ENCODE measurements at regions not wholly inside any gene's neighbourhood (a gene's known extent, or its start where the extent isn't known, plus 50 kb on each side); places are given as distances from the start of the nearest gene placed in this dataset.
A peak's percentile ranks its signal among the peaks of the same experiment; 100 is the strongest.

DNA sequence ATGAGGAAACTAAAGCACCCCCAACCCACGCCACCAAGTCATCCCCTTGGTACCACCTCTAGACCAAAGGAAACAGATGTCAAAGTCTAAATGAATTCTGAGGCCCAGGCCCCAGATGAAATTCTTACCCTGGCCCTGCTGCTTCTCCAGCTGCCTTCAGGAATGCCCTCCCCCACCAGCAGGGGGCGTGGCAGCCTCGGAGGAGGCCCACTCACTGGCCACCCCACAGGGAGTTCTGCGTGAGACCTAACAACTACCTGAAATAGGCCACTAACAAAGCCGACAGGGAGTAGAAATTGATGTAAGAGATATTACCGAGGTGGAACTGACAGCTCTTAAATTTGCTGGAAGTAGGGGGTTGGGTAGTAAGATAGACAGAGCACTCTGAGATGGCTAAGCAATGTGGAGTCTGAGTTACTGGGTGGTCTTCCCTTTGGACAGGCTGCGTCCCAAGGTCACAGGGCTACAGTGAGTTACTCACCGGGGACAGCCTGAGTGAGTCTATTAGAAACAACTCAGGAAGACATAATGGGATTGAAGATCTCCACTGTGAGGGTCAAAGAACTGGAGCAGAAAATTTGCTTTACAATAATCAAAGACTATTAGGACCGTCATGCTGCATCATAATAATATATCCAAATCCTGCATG lies 240.7 kb downstream of the SHOX2 start (continued):
- TF ChIP-seq, protein P1, sequence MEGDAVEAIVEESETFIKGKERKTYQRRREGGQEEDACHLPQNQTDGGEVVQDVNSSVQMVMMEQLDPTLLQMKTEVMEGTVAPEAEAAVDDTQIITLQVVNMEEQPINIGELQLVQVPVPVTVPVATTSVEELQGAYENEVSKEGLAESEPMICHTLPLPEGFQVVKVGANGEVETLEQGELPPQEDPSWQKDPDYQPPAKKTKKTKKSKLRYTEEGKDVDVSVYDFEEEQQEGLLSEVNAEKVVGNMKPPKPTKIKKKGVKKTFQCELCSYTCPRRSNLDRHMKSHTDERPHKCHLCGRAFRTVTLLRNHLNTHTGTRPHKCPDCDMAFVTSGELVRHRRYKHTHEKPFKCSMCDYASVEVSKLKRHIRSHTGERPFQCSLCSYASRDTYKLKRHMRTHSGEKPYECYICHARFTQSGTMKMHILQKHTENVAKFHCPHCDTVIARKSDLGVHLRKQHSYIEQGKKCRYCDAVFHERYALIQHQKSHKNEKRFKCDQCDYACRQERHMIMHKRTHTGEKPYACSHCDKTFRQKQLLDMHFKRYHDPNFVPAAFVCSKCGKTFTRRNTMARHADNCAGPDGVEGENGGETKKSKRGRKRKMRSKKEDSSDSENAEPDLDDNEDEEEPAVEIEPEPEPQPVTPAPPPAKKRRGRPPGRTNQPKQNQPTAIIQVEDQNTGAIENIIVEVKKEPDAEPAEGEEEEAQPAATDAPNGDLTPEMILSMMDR (IDR thresholded peaks at IDR 0.05 in 2 of 3, conservative IDR thresholded peaks at IDR 0.05 in 1 of 3; ENCODE audit: insufficient read depth in 2 of 3, low read depth in 1 of 3, low read length in 3 of 3) = peak; percentile 80 to 94 (median 89)
- no peak for TF ChIP-seq ZBTB17 (CRISPR knock-in tag; IDR thresholded peaks at IDR 0.05)
- 0 out of 2 replicates have a peak, but pooled peaks have one; percentile 27 for TF ChIP-seq XRCC5 (IDR thresholded peaks at IDR 0.05; ENCODE audit: low read depth, low read length)
- TF ChIP-seq, protein P2, sequence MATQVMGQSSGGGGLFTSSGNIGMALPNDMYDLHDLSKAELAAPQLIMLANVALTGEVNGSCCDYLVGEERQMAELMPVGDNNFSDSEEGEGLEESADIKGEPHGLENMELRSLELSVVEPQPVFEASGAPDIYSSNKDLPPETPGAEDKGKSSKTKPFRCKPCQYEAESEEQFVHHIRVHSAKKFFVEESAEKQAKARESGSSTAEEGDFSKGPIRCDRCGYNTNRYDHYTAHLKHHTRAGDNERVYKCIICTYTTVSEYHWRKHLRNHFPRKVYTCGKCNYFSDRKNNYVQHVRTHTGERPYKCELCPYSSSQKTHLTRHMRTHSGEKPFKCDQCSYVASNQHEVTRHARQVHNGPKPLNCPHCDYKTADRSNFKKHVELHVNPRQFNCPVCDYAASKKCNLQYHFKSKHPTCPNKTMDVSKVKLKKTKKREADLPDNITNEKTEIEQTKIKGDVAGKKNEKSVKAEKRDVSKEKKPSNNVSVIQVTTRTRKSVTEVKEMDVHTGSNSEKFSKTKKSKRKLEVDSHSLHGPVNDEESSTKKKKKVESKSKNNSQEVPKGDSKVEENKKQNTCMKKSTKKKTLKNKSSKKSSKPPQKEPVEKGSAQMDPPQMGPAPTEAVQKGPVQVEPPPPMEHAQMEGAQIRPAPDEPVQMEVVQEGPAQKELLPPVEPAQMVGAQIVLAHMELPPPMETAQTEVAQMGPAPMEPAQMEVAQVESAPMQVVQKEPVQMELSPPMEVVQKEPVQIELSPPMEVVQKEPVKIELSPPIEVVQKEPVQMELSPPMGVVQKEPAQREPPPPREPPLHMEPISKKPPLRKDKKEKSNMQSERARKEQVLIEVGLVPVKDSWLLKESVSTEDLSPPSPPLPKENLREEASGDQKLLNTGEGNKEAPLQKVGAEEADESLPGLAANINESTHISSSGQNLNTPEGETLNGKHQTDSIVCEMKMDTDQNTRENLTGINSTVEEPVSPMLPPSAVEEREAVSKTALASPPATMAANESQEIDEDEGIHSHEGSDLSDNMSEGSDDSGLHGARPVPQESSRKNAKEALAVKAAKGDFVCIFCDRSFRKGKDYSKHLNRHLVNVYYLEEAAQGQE (IDR thresholded peaks at IDR 0.05; ENCODE audit: borderline replicate concordance) = peak; percentile 84
- TF ChIP-seq, protein P2 (CRISPR knock-in tag; IDR thresholded peaks at IDR 0.05; ENCODE audit: low read depth) = no peak
